ENCODE measurements at regions not wholly inside any gene's neighbourhood (a gene's known extent, or its start where the extent isn't known, plus 50 kb on each side); places are given as distances from the start of the nearest gene placed in this dataset.

DNA sequence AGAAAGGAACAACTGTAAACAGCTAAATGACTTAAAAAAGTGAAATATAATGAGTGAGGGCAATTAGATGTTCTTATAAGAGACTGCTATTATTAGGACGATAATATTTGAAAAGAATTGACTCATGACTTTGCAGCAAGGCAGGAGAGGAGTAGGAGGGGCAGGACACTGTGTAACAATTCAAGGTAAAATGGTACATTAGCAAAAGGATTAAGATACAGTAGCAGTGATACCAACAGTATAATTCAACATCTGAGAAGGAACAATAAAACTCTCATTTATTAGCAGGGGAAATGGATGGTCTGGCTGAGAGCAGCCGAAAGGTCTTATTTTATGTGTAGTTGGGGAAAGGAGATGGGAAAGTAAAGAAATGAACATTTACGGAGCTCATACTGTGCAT is 315.5 kb upstream of the BOD1L1 start:
- no peaks in the 10 kb centered on the region for H3K9me3 Mint-ChIP-seq (ENCODE audit: unreplicated experiment)
- H3K27me3 Mint-ChIP-seq (ENCODE audit: unreplicated experiment): peaks cover 2% of the 10 kb centered on the region
- H3K36me3 Mint-ChIP-seq (ENCODE audit: low read depth, unreplicated experiment): no peaks in the 10 kb centered on the region
- no peaks in the 10 kb centered on the region for H3K4me1 Mint-ChIP-seq (ENCODE audit: unreplicated experiment)
- H3K27ac Mint-ChIP-seq (ENCODE audit: unreplicated experiment): no peak overlapping the region
- TF ChIP-seq, protein P1, sequence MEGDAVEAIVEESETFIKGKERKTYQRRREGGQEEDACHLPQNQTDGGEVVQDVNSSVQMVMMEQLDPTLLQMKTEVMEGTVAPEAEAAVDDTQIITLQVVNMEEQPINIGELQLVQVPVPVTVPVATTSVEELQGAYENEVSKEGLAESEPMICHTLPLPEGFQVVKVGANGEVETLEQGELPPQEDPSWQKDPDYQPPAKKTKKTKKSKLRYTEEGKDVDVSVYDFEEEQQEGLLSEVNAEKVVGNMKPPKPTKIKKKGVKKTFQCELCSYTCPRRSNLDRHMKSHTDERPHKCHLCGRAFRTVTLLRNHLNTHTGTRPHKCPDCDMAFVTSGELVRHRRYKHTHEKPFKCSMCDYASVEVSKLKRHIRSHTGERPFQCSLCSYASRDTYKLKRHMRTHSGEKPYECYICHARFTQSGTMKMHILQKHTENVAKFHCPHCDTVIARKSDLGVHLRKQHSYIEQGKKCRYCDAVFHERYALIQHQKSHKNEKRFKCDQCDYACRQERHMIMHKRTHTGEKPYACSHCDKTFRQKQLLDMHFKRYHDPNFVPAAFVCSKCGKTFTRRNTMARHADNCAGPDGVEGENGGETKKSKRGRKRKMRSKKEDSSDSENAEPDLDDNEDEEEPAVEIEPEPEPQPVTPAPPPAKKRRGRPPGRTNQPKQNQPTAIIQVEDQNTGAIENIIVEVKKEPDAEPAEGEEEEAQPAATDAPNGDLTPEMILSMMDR (IDR thresholded peaks at IDR 0.05; ENCODE audit: unreplicated experiment): no peak
- H3K4me3 Mint-ChIP-seq (ENCODE audit: unreplicated experiment): no peak overlapping the region
- no peak for DNase-seq (ENCODE audit: low spot score)

DNA sequence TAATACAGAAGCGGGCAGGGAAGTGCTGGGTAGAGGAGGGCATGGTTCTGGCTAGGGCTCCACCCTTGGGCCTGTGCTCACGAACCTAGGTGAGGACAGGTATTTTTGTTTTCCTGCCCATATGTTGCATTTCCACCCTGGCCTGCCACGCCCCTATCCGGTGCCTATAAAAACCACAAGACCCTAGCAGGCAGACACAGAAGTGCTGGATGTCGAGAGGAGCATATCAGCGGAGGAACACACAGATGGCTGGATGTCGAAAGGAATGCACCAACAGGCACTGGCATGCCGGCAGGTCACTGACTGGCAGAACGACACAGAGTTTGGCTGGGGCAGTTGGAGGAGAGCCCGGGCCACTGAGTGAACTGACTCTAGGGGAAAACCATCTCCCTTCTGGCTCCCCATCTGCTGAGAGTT is 316.6 kb upstream of the BOD1L1 start:
- Mint-ChIP-seq H3K9me3 (ENCODE audit: unreplicated experiment) (no peaks in the 10 kb centered on the region), H3K4me1 (ENCODE audit: unreplicated experiment) (no peaks in the 10 kb centered on the region), H3K36me3 (ENCODE audit: low read depth, unreplicated experiment) (no peaks in the 10 kb centered on the region), H3K27me3 (ENCODE audit: unreplicated experiment) (peaks cover 2% of the 10 kb centered on the region), H3K4me3 (ENCODE audit: unreplicated experiment) (no peak overlapping the region), H3K27ac (ENCODE audit: unreplicated experiment) (no peak overlapping the region)
- TF ChIP-seq, protein P1 (IDR thresholded peaks at IDR 0.05; ENCODE audit: unreplicated experiment): no peak
- no peak for DNase-seq (ENCODE audit: low spot score)

DNA sequence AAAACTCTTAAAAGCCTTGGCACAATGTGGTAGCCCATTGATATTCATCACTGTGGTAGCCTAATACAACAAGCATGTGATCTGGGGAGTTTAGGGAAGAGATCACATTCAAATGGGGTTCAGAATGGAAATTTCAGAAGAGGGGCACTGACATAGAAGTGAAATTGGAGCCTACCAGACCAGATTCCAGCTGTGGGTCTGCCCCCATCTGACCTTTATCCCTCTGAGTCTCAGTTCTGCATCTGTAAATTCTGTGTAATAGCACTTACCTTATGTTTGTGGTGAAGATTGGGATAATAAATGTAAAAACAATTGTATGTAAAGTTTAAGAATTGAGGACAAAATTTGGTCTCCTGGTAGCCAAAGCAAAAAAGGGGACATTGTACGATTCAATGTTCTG is 320.4 kb upstream of the BOD1L1 start:
- Mint-ChIP-seq H3K4me3 (ENCODE audit: unreplicated experiment) (no peak overlapping the region), H3K4me1 (ENCODE audit: unreplicated experiment) (no peaks in the 10 kb centered on the region), H3K27ac (ENCODE audit: unreplicated experiment) (no peak overlapping the region), H3K9me3 (ENCODE audit: unreplicated experiment) (no peaks in the 10 kb centered on the region), H3K27me3 (ENCODE audit: unreplicated experiment) (peaks cover 2% of the 10 kb centered on the region), H3K36me3 (ENCODE audit: low read depth, unreplicated experiment) (no peaks in the 10 kb centered on the region)
- no peak for DNase-seq (ENCODE audit: low spot score)
- TF ChIP-seq, protein P1 (IDR thresholded peaks at IDR 0.05; ENCODE audit: unreplicated experiment): no peak

GRCh38 chr4:13950491-13950890 is 323.0 kb upstream of the BOD1L1 start:
- no peaks in the 10 kb centered on the region for H3K27me3 Mint-ChIP-seq (ENCODE audit: unreplicated experiment)
- no peak overlapping the region for H3K4me3 Mint-ChIP-seq (ENCODE audit: unreplicated experiment)
- no peaks in the 10 kb centered on the region for H3K36me3 Mint-ChIP-seq (ENCODE audit: low read depth, unreplicated experiment)
- no peaks in the 10 kb centered on the region for H3K9me3 Mint-ChIP-seq (ENCODE audit: unreplicated experiment)
- no peak for DNase-seq (ENCODE audit: low spot score)
- H3K4me1 Mint-ChIP-seq (ENCODE audit: unreplicated experiment): no peaks in the 10 kb centered on the region
- TF ChIP-seq, protein P1 (IDR thresholded peaks at IDR 0.05; ENCODE audit: unreplicated experiment): no peak
- no peak overlapping the region for H3K27ac Mint-ChIP-seq (ENCODE audit: unreplicated experiment)

- Mint-ChIP-seq H3K27ac (ENCODE audit: unreplicated experiment) (no peak overlapping the region), H3K27me3 (ENCODE audit: unreplicated experiment) (peaks cover 1% of the 10 kb centered on the region), H3K4me3 (ENCODE audit: unreplicated experiment) (no peak overlapping the region), H3K4me1 (ENCODE audit: unreplicated experiment) (no peaks in the 10 kb centered on the region), H3K9me3 (ENCODE audit: unreplicated experiment) (no peaks in the 10 kb centered on the region), H3K36me3 (ENCODE audit: low read depth, unreplicated experiment) (no peaks in the 10 kb centered on the region)
- TF ChIP-seq, protein P1 (IDR thresholded peaks at IDR 0.05; ENCODE audit: unreplicated experiment): no peak
- no peak for DNase-seq (ENCODE audit: low spot score)
These were observed 325.6 kb upstream of the BOD1L1 start for GRCh38 chr4:13953083-13953482.
